Renal cortical epithelial cell (primary cell): ENCODE measurements at regions not wholly inside any gene's neighbourhood (a gene's known extent, or its start where the extent isn't known, plus 50 kb on each side); places are given as distances from the start of the nearest gene placed in this dataset.

Source experiments
- DNase-seq: peaks from one replicate; pipeline ENCODE4 v3.0.0-alpha.2; 2011; ENCODE audit warnings: low read depth

GRCh38 chr4:134883831-134884449, 682.4 kb upstream of the PABPC4L start:
- DNase-seq: no peak

GRCh38 chr4:134879019-134879418, 677.4 kb upstream of the PABPC4L start:
- no peak for DNase-seq

DNA sequence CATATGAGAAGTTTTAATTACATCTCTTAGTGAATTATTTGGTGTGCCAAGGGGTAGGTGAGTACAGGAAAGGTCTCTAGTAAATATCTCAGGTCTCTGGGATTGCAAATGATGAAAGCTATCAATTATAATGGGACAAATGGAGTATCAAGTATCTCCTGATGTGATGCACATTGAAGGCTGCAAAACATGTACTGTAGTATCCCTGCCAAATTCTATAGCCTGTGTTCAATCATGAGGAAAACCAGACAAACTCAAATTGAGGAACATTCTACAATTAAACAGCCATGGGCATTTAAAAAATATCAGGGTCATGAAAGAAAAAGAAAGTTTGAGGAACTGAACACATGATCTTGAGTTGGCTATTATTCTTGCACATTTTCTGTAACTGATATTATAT, 665.4 kb upstream of the PABPC4L start:
- DNase-seq: no peak

GRCh38 chr4:134865675-134866074, 664.1 kb upstream of the PABPC4L start:
- DNase-seq: no peak

- DNase-seq: no peak
Observed at GRCh38 chr4:134862116-134862515, 660.5 kb upstream of the PABPC4L start.

GRCh38 chr4:134848681-134849080, 647.1 kb upstream of the PABPC4L start:
- DNase-seq: no peak

DNA sequence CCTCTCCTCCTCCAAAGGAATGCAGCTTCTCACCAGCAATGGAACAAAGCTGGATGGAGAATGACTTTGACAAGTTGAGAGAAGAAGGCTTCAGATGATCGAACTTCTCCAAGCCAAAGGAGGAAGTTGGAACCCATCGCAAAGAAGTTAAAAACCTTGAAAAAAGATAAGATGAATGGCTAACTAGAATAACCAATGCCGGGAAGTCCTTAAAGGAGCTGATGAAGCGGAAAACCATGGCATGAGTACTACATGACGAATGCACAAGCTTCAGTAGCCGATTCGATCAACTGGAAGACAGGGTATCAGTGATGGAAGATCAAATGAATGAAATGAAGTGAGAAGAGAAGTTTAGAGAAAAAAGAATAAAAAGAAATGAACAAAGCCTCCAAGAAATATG, 629.2 kb upstream of the PABPC4L start:
- peak; percentile 19 for DNase-seq

- DNase-seq: no peak
Observed at GRCh38 chr4:134812611-134813010, 611.0 kb upstream of the PABPC4L start.

DNA sequence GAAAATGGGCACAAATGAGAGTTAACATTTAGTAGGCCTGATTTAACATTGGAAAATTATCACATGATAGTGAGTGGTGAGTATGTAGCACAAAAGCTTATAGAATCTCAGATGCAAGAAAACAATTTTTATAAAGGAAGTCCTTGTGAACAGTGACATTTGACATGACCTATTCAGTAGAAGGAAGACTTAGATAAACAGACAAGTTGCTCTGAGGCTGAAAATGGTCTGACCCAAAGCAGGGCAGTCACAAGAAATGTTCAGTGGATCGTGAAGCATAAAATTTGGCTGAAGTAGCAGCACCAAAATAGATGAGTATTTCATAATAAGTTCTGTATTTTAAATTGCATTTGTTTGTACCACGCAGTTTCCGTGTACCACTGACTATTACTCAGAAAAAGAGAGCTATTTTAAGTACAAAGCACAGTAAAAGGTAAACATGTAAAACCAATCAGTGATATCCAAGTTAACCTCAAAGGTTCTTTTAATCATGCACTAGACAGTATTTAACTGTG, 605.7 kb upstream of the PABPC4L start:
- DNase-seq: peak; percentile 70

DNA sequence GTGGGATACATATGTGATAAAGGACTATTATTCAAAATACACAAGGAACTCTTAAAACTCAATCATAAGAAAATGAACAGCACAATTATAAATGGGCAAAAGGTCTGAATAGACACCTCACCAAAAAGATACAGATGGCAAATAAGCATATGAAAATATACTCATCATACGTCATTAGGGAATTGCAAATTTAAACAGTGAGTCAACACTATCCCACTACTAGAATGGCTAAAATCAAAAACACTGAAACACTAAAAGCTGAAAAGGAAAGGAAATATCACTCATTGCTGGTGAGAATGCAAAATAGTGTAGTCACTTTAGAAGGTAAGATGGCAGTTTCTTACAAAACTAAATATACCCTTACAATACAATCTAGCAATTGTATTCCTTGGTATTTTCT, 597.0 kb upstream of the PABPC4L start:
- DNase-seq: no peak

- DNase-seq: no peak
Observed at GRCh38 chr4:134787315-134787714, 585.7 kb upstream of the PABPC4L start.

DNA sequence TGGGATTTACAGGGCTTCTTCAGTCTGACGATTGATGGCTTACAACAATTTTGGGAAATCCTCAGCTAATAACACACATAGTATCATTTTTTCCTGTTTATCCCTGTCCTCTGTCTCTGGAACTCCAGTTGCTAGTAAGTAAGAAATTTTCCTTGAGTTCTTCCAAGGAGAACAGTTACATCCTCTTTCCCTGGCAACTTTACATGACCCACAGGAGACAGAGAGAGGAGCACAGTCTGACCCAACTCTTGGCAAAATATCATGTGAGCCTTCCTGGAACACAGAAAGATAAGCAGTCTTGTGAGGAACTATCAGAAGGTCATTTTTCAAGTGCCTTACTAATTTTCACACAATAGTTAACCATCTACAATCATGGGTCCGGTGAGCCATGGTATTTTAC, 578.7 kb upstream of the PABPC4L start:
- no peak for DNase-seq

GRCh38 chr4:134777606-134778005, 576.0 kb upstream of the PABPC4L start:
- DNase-seq: peak; percentile 32

GRCh38 chr4:134773497-134774000, 572.0 kb upstream of the PABPC4L start:
- DNase-seq: no peak

GRCh38 chr4:134762053-134762452, 560.5 kb upstream of the PABPC4L start:
- no peak for DNase-seq

DNA sequence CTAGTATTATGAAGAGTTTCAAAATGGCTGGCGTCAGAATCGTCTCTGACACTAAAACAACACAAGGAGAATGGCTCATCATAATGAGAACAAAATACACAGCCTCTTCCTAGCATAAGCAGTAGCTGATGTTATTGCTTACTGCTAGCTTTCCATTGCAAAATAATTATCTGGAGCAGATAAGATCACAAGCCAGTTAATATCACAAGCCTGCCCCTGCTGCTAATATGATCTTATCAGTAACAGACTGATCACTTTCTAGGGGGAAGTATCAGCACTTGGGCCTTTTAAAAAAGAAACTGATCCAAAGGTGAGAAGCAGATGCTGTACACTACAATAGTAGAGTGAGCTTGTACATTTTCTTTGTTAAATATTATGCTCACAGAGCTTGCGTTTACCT, 554.8 kb upstream of the PABPC4L start:
- no peak for DNase-seq

DNA sequence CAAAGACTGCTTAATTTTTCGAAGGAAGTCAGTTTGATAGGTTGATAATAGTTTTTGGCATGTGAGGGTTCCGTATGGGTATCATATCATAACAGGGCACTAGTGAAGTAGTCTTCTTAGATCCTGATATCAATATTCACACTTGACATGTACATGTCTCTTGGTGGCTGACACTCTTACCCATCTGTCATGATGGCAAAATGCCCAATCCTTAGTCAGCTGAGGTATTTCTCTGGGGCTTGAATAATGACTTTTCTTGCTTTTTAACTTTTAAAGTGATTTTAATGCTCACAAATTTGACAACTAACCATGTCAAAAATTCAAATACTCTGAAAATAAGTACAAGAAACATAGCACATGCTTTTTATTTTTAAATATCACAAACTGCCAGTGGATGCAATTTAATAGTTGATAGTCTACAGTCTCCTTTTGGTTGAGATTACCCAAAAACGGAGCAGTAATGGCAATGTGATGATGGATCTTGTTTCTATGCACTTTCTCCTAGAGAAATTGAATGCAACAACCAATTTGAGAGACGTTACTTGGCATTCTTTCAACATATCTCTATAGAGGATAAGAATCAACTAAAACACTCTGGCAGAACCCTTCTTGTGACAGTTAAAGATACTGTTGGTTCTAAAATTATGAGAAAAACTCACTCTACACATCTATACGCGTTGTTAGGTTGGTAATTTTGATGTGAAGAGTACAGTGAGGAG, 552.9 kb upstream of the PABPC4L start:
- DNase-seq: no peak

DNA sequence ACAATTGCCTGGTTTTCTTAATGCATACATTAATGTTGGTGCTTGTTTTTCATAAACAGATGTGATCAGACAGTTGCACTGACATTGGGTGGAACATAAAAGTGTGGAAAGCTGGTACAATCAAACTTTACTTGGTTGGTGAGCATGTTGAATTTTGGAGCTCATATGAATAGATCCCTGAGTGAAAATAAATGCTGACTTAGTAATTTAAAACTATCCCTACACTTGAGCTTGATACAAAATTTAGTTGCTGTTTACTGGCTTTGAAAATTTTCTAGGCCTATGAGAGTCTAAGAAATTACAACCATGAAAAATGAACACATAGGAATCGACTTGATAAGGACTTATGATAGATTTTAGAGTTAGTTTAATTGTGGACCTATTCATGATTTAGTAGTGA, 551.8 kb upstream of the PABPC4L start:
- no peak for DNase-seq

DNA sequence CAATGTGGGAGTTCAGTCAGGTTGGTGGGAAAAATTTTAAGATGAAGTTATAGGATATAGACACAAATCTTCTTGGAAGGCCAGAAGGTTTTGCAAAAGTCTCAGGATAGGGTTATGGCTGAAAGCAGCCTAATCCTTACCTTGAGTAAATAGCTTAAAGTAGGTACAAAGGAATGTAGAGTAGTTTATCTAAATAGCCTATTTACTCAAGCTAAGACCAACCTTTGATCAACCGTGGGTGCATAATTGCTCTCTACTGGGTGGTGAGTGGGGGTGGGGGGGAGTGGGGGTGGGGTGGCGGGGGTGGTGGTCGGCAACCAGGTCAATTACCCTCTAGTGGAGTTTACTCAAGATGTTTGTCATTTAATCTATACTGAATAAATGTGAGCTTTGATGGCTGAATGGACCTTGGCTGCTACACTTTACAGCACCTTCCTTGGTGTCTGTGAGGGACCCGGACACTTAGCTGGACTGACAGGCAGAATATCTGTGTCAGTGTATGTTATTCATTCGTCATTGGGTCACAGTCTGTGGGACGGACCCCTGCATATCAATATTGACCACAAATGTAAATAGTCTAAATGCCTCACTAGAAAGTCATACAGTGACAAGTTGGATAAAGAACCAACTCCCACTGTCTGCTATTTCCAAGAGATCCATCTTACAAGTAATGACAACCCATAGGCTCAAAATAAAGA, 545.7 kb upstream of the PABPC4L start:
- no peak for DNase-seq

DNA sequence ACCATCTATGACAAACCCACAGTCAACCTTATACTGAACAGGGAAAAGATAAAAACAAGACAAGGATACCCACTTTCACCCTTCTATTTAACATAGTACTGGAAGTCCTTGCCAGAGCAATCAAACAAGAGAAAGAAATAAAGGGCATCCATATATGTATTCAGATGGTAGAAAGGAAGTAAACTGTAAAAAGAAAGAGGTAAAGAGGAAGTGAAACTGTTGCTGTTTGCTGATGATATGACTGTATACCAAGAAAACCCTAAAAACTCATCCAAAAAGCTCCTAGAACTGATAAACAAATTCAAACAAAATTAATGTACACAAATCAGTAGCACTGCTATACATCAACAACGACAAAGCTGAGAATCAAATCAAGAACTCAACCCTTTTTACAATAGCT, 538.7 kb upstream of the PABPC4L start:
- no peak for DNase-seq

GRCh38 chr4:134735901-134736300, 534.3 kb upstream of the PABPC4L start:
- no peak for DNase-seq

GRCh38 chr4:134727696-134728095, 526.1 kb upstream of the PABPC4L start:
- peak; percentile 18 for DNase-seq

DNA sequence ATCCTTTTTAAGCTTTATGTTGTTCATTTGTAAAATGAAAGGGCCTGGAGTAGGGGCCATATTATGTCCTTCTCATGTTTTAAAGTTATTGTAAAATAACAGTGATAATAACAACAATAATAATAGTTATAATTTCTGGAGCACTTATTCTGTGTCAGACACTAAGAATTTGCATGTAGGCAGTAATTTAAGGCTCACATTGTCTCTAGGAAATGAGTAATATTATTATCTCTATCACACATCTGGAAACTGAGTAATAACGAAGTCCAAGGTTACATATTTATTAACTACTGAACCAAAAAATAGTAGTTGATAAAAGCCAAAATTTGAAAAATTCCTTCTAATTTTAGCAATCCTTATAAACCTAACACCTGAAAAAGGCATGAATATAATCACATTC, 520.7 kb upstream of the PABPC4L start:
- DNase-seq: no peak
